ENCODE measurements at regions not wholly inside any gene's neighbourhood (a gene's known extent, or its start where the extent isn't known, plus 50 kb on each side); places are given as distances from the start of the nearest gene placed in this dataset.

- Histone ChIP-seq H3K79me2 (ENCODE audit: control insufficient read depth, insufficient read depth, low read length) (no peaks in the 10 kb centered on the region), H3K4me3 (ENCODE audit: control insufficient read depth in 2 of 3, extremely low read depth in 1 of 3, insufficient read depth in 2 of 3, low read depth in 1 of 3, low read length in 3 of 3) (no peak overlapping the region), H3K9me3 (ENCODE audit: control insufficient read depth, low read depth, low read length) (no peaks in the 10 kb centered on the region), H3K9me1 (ENCODE audit: control insufficient read depth, extremely low read depth, insufficient read depth, low read length) (no peaks in the 10 kb centered on the region), H3K4me1 (ENCODE audit: control insufficient read depth, extremely low read depth, insufficient read depth, low read length) (no peaks in the 10 kb centered on the region), H4K20me1 (ENCODE audit: control insufficient read depth, extremely low read depth, insufficient read depth, low read length) (no peaks in the 10 kb centered on the region), H3K27ac (ENCODE audit: control insufficient read depth, insufficient read depth, low read length) (no peak overlapping the region), H3K36me3 (ENCODE audit: control insufficient read depth in 2 of 2, extremely low read depth in 1 of 2, insufficient read depth in 2 of 2, low read length in 2 of 2) (no peaks in the 10 kb centered on the region), H3K9ac (ENCODE audit: control insufficient read depth, extremely low read depth, insufficient read depth, low read length) (no peak overlapping the region), H3K27me3 (ENCODE audit: control insufficient read depth, extremely low read depth, insufficient read depth, low read length) (no peaks in the 10 kb centered on the region), H2AFZ (ENCODE audit: control insufficient read depth, low read length) (no peak overlapping the region), H3K4me2 (ENCODE audit: control insufficient read depth, extremely low read depth, insufficient read depth, low read depth, low read length) (no peak overlapping the region)
- dilution Hi-C loops (cut with MboI; ENCODE audit: extremely low pct_ligation_motif_present, low sequenced_read_pairs): no loop called here
- FAIRE-seq (no peak), DNase-seq (ENCODE audit: low read depth, low spot score) (no peak)
- no peak for TF ChIP-seq EZH2 (IDR thresholded peaks at IDR 0.05; ENCODE audit: low read length)
- TF ChIP-seq, protein P1, sequence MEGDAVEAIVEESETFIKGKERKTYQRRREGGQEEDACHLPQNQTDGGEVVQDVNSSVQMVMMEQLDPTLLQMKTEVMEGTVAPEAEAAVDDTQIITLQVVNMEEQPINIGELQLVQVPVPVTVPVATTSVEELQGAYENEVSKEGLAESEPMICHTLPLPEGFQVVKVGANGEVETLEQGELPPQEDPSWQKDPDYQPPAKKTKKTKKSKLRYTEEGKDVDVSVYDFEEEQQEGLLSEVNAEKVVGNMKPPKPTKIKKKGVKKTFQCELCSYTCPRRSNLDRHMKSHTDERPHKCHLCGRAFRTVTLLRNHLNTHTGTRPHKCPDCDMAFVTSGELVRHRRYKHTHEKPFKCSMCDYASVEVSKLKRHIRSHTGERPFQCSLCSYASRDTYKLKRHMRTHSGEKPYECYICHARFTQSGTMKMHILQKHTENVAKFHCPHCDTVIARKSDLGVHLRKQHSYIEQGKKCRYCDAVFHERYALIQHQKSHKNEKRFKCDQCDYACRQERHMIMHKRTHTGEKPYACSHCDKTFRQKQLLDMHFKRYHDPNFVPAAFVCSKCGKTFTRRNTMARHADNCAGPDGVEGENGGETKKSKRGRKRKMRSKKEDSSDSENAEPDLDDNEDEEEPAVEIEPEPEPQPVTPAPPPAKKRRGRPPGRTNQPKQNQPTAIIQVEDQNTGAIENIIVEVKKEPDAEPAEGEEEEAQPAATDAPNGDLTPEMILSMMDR (optimal IDR thresholded peaks at IDR 0.05 in 1 of 3, IDR thresholded peaks at IDR 0.05 in 1 of 3, conservative IDR thresholded peaks at IDR 0.05 in 1 of 3; ENCODE audit: extremely low read depth in 1 of 3, insufficient read depth in 2 of 3, low read length in 3 of 3): no peak
Observed at GRCh38 chr3:181264486-181264885, 274.9 kb upstream of the DNAJC19 start.

- no peaks in the 10 kb centered on the region for H3K9me1 ChIP-seq (ENCODE audit: control insufficient read depth, extremely low read depth, insufficient read depth, low read length)
- no peak overlapping the region for H3K27ac ChIP-seq (ENCODE audit: control insufficient read depth, insufficient read depth, low read length)
- H3K27me3 ChIP-seq (ENCODE audit: control insufficient read depth, extremely low read depth, insufficient read depth, low read length): no peaks in the 10 kb centered on the region
- no peak overlapping the region for H3K4me3 ChIP-seq (ENCODE audit: control insufficient read depth in 2 of 3, extremely low read depth in 1 of 3, insufficient read depth in 2 of 3, low read depth in 1 of 3, low read length in 3 of 3)
- no peak overlapping the region for H3K4me2 ChIP-seq (ENCODE audit: control insufficient read depth, extremely low read depth, insufficient read depth, low read depth, low read length)
- H3K9ac ChIP-seq (ENCODE audit: control insufficient read depth, extremely low read depth, insufficient read depth, low read length): no peak overlapping the region
- no peaks in the 10 kb centered on the region for H3K4me1 ChIP-seq (ENCODE audit: control insufficient read depth, extremely low read depth, insufficient read depth, low read length)
- H3K79me2 ChIP-seq (ENCODE audit: control insufficient read depth, insufficient read depth, low read length): no peaks in the 10 kb centered on the region
- no peaks in the 10 kb centered on the region for H3K36me3 ChIP-seq (ENCODE audit: control insufficient read depth in 2 of 2, extremely low read depth in 1 of 2, insufficient read depth in 2 of 2, low read length in 2 of 2)
- dilution Hi-C loops (cut with MboI; ENCODE audit: extremely low pct_ligation_motif_present, low sequenced_read_pairs): no loop called here
- no peak for FAIRE-seq
- H3K9me3 ChIP-seq (ENCODE audit: control insufficient read depth, low read depth, low read length): no peaks in the 10 kb centered on the region
- no peak for TF ChIP-seq EZH2 (IDR thresholded peaks at IDR 0.05; ENCODE audit: low read length)
- TF ChIP-seq, protein P1 (optimal IDR thresholded peaks at IDR 0.05 in 1 of 3, IDR thresholded peaks at IDR 0.05 in 1 of 3, conservative IDR thresholded peaks at IDR 0.05 in 1 of 3; ENCODE audit: extremely low read depth in 1 of 3, insufficient read depth in 2 of 3, low read length in 3 of 3): no peak
- no peaks in the 10 kb centered on the region for H4K20me1 ChIP-seq (ENCODE audit: control insufficient read depth, extremely low read depth, insufficient read depth, low read length)
- no peak for DNase-seq (ENCODE audit: low read depth, low spot score)
- H2AFZ ChIP-seq (ENCODE audit: control insufficient read depth, low read length): no peak overlapping the region
Observed at GRCh38 chr3:181253796-181254195, 264.3 kb upstream of the DNAJC19 start.
